ENCODE measurements at regions not wholly inside any gene's neighbourhood (a gene's known extent, or its start where the extent isn't known, plus 50 kb on each side); places are given as distances from the start of the nearest gene placed in this dataset.

DNA sequence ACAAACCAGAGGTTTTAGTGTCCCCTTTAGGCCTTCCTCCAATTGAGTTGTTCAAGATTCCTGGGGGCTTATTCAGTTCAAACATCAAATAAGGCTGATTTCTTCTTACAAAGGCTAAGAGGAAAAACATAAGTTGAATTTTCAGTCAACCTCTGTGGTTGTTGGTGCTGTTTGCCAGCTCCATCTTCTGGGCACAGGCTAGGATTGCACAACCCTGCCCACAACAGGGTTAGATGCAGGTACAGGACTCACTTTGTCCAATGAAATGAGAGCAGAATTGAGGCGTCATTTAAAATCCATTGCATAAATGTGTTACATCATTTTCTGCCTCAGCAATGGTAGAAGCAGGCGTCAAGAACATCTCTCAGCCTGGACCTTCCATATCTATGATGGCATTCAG is 173.3 kb downstream of the PMP22 start (continued):
- TF ChIP-seq, protein P1, sequence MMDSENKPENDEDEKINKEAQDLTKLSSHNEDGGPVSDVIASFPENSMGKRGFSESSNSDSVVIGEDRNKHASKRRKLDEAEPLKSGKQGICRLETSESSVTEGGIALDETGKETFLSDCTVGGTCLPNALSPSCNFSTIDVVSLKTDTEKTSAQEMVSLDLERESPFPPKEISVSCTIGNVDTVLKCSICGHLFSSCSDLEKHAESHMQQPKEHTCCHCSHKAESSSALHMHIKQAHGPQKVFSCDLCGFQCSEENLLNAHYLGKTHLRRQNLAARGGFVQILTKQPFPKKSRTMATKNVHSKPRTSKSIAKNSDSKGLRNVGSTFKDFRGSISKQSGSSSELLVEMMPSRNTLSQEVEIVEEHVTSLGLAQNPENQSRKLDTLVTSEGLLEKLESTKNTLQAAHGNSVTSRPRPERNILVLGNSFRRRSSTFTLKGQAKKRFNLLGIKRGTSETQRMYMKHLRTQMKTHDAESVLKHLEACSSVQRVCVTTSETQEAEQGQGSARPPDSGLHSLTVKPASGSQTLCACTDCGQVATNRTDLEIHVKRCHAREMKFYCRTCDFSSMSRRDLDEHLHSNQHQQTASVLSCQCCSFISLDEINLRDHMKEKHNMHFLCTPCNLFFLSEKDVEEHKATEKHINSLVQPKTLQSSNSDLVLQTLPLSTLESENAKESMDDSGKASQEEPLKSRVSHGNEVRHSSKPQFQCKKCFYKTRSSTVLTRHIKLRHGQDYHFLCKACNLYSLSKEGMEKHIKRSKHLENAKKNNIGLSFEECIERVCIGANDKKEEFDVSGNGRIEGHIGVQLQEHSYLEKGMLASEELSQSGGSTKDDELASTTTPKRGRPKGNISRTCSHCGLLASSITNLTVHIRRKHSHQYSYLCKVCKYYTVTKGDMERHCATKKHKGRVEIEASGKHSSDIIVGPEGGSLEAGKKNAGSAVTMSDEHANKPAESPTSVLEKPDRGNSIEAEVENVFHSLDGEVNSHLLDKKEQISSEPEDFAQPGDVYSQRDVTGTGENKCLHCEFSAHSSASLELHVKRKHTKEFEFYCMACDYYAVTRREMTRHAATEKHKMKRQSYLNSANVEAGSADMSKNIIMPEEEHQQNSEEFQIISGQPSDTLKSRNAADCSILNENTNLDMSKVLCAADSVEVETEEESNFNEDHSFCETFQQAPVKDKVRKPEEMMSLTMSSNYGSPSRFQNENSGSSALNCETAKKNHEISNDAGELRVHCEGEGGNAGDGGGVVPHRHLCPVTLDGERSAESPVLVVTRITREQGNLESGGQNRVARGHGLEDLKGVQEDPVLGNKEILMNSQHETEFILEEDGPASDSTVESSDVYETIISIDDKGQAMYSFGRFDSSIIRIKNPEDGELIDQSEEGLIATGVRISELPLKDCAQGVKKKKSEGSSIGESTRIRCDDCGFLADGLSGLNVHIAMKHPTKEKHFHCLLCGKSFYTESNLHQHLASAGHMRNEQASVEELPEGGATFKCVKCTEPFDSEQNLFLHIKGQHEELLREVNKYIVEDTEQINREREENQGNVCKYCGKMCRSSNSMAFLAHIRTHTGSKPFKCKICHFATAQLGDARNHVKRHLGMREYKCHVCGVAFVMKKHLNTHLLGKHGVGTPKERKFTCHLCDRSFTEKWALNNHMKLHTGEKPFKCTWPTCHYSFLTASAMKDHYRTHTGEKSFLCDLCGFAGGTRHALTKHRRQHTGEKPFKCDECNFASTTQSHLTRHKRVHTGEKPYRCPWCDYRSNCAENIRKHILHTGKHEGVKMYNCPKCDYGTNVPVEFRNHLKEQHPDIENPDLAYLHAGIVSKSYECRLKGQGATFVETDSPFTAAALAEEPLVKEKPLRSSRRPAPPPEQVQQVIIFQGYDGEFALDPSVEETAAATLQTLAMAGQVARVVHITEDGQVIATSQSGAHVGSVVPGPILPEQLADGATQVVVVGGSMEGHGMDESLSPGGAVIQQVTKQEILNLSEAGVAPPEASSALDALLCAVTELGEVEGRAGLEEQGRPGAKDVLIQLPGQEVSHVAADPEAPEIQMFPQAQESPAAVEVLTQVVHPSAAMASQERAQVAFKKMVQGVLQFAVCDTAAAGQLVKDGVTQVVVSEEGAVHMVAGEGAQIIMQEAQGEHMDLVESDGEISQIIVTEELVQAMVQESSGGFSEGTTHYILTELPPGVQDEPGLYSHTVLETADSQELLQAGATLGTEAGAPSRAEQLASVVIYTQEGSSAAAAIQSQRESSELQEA (IDR thresholded peaks at IDR 0.05; ENCODE audit: low read depth), result no peak
- TF ChIP-seq RAD21 (CRISPR knock-in tag; conservative IDR thresholded peaks at IDR 0.05 in 1 of 2, IDR thresholded peaks at IDR 0.05 in 1 of 2), result 0 out of 4 replicates have a peak, but pooled peaks of 1 of the 2 experiments have one; percentile 4
- TF ChIP-seq, protein P2, sequence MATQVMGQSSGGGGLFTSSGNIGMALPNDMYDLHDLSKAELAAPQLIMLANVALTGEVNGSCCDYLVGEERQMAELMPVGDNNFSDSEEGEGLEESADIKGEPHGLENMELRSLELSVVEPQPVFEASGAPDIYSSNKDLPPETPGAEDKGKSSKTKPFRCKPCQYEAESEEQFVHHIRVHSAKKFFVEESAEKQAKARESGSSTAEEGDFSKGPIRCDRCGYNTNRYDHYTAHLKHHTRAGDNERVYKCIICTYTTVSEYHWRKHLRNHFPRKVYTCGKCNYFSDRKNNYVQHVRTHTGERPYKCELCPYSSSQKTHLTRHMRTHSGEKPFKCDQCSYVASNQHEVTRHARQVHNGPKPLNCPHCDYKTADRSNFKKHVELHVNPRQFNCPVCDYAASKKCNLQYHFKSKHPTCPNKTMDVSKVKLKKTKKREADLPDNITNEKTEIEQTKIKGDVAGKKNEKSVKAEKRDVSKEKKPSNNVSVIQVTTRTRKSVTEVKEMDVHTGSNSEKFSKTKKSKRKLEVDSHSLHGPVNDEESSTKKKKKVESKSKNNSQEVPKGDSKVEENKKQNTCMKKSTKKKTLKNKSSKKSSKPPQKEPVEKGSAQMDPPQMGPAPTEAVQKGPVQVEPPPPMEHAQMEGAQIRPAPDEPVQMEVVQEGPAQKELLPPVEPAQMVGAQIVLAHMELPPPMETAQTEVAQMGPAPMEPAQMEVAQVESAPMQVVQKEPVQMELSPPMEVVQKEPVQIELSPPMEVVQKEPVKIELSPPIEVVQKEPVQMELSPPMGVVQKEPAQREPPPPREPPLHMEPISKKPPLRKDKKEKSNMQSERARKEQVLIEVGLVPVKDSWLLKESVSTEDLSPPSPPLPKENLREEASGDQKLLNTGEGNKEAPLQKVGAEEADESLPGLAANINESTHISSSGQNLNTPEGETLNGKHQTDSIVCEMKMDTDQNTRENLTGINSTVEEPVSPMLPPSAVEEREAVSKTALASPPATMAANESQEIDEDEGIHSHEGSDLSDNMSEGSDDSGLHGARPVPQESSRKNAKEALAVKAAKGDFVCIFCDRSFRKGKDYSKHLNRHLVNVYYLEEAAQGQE (IDR thresholded peaks at IDR 0.05; ENCODE audit: borderline replicate concordance), result no peak
- TF ChIP-seq, protein P2 (CRISPR knock-in tag; IDR thresholded peaks at IDR 0.05; ENCODE audit: low read depth), result no peak
- no peak for TF ChIP-seq XRCC5 (IDR thresholded peaks at IDR 0.05; ENCODE audit: low read depth, low read length)
- TF ChIP-seq, protein P3, sequence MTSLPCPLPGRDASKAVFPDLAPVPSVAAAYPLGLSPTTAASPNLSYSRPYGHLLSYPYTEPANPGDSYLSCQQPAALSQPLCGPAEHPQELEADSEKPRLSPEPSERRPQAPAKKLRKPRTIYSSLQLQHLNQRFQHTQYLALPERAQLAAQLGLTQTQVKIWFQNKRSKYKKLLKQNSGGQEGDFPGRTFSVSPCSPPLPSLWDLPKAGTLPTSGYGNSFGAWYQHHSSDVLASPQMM (CRISPR knock-in tag; IDR thresholded peaks at IDR 0.05), result no peak
- no peak for TF ChIP-seq YBX1 (IDR thresholded peaks at IDR 0.05)
- TF ChIP-seq CEBPB (tag; IDR thresholded peaks at IDR 0.05), result peak; percentile 34; the same call in 1 of the 2 replicates
- TF ChIP-seq ZNF217 (CRISPR knock-in tag; IDR thresholded peaks at IDR 0.05), result no peak
